Suprapubic skin (tissue), 4 donors: ENCODE measurements at regions not wholly inside any gene's neighbourhood (a gene's known extent, or its start where the extent isn't known, plus 50 kb on each side); places are given as distances from the start of the nearest gene placed in this dataset.

Experiments used
- CTCF ChIP-seq, 2 donors: fragments of 200-600 bp in 1 of 2; fragments of 450-650 bp in 1 of 2; sonication (generic) in 1 of 2; IDR thresholded peaks; one replicate each; pipeline ENCODE4 v1.5.1; 2016 to 2019; ENCODE audit warnings: antibody characterized with exemption in 2 of 2, mild to moderate bottlenecking in 1 of 2, moderate library complexity in 1 of 2
- POLR2A ChIP-seq, 2 donors: fragments of 450-650 bp; IDR thresholded peaks; one replicate each; pipeline ENCODE4 v1.6.1; 2017; ENCODE audit warnings: antibody characterized with exemption in 2 of 2, mild to moderate bottlenecking in 2 of 2, moderate library complexity in 2 of 2
- POLR2AphosphoS5 ChIP-seq, 3 donors: sonication (generic); formaldehyde crosslinking; IDR thresholded peaks; one replicate each; pipeline ENCODE4 v1.6.1; 2017; ENCODE audit warnings: antibody characterized with exemption in 3 of 3

GRCh38 chr1:164263540-164263939 lies 295.4 kb upstream of the PBX1 start:
- TF ChIP-seq POLR2A (IDR thresholded peaks at IDR 0.05) = no peak
- TF ChIP-seq CTCF (IDR thresholded peaks at IDR 0.05) = no peak
- TF ChIP-seq POLR2AphosphoS5 (IDR thresholded peaks at IDR 0.05) = no peak
